Uterus (tissue), 3 donors: ENCODE measurements at regions not wholly inside any gene's neighbourhood (a gene's known extent, or its start where the extent isn't known, plus 50 kb on each side); places are given as distances from the start of the nearest gene placed in this dataset.

Experiments
- DNase-seq, 2 donors: peaks; one replicate each; pipeline ENCODE4 v3.0.0-alpha.2; 2019 to 2020
- H3K27ac ChIP-seq, 2 donors: fragments of 200-600 bp; sonication (generic); 1 replicate in 1 of 2; 2 replicates in 1 of 2; pipeline ENCODE4 v1.5.1; 2016 to 2018
- H3K27me3 ChIP-seq, 2 donors: fragments of 200-600 bp; sonication (generic); one replicate each; pipeline ENCODE4 v1.5.1; 2018 to 2019; ENCODE audit warnings: control low read depth in 1 of 2
- H3K36me3 ChIP-seq, 2 donors: fragments of 200-600 bp; sonication (generic); one replicate each; pipeline ENCODE4 v1.5.1; 2019; ENCODE audit warnings: control low read depth in 1 of 2
- H3K4me1 ChIP-seq, 2 donors: fragments of 200-600 bp; sonication (generic); one replicate each; pipeline ENCODE4 v1.5.1; 2018 to 2019; ENCODE audit warnings: control low read depth in 1 of 2
- H3K4me3 ChIP-seq, 2 donors: fragments of 200-600 bp; sonication (generic); 1 replicate in 1 of 2; 2 replicates in 1 of 2; pipeline ENCODE4 v1.5.1; 2018 to 2019; ENCODE audit warnings: mild to moderate bottlenecking in 1 of 2
- H3K9me3 ChIP-seq, 2 donors: fragments of 200-600 bp; sonication (generic); one replicate each; pipeline ENCODE4 v1.5.1; 2019; ENCODE audit warnings: control low read depth in 1 of 2
- POLR2A ChIP-seq, 2 donors: fragments of 450-650 bp; IDR thresholded peaks; one replicate each; pipeline ENCODE4 v1.6.1; 2016; ENCODE audit warnings: antibody characterized with exemption in 2 of 2, mild to moderate bottlenecking in 1 of 2, moderate library complexity in 1 of 2
- intact Hi-C: fragments of 100-400 bp; cut with DNase I; formaldehyde crosslinking; loops from one replicate; pipeline ENCODE4 v1.15.1; 2023; ENCODE audit warnings: low total_unique reads
- TF ChIP-seq, protein P1 (sequence below), 4 experiments: fragments of 200-600 bp in 2 of 4; fragments of 450-650 bp in 2 of 4; sonication (generic) in 2 of 4; IDR thresholded peaks; one replicate each; pipeline ENCODE4 v1.5.1; 2016 to 2019; ENCODE audit warnings: antibody characterized with exemption in 4 of 4, mild to moderate bottlenecking in 2 of 4, moderate library complexity in 1 of 4
- donor health status: DM: yes; HTN: yes; CAD: no.

DNA sequence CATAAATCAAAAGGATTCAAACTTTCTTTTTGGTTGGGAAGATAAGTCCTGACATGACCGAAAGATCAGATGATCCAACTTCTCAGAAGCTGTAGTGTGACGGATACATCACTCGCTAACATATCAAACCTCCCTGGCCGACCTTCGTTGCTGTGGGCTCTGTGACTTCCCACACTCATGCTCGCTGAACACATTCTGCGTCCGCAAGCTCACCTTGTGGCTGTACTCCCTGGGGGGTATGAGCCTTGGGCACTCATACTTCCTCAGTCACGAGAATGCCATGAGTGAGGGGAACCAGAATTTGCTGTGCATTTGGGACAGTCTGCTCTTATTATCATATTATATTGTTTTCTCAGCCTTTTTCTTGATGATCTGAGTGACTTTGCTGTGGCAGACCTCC is 105.4 kb downstream of the RWDD3 start:
- Histone ChIP-seq H3K9me3 (no peaks in the 10 kb centered on the region), H3K4me3 (no peak overlapping the region), H3K27me3 (no peaks in the 10 kb centered on the region), H3K27ac (no peak overlapping the region), H3K4me1 (no peaks in the 10 kb centered on the region), H3K36me3 (no peaks in the 10 kb centered on the region)
- no peak for DNase-seq
- TF ChIP-seq, protein P1, sequence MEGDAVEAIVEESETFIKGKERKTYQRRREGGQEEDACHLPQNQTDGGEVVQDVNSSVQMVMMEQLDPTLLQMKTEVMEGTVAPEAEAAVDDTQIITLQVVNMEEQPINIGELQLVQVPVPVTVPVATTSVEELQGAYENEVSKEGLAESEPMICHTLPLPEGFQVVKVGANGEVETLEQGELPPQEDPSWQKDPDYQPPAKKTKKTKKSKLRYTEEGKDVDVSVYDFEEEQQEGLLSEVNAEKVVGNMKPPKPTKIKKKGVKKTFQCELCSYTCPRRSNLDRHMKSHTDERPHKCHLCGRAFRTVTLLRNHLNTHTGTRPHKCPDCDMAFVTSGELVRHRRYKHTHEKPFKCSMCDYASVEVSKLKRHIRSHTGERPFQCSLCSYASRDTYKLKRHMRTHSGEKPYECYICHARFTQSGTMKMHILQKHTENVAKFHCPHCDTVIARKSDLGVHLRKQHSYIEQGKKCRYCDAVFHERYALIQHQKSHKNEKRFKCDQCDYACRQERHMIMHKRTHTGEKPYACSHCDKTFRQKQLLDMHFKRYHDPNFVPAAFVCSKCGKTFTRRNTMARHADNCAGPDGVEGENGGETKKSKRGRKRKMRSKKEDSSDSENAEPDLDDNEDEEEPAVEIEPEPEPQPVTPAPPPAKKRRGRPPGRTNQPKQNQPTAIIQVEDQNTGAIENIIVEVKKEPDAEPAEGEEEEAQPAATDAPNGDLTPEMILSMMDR (IDR thresholded peaks at IDR 0.05), result no peak
- TF ChIP-seq POLR2A (IDR thresholded peaks at IDR 0.05), result no peak
- intact Hi-C loops, result no loop called here

DNA sequence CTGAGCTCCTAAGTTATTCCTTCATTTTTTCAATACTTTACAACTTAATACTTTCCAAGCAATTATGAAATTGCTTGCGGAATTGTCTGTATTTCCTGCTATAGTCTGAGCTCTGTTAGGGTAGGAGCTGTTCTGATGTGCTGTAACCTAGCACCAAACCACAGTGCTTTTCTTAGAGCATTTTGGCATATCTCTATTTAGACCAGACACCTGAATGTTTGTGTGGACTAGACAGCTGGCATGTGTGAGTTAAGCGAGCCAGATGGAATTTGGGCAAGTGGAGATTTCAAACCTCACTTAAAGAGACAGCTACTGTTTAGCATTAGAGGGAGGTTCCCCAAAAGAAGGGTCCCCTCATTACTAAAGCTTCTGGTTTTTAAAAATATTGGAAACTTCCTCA is 106.1 kb downstream of the RWDD3 start:
- Histone ChIP-seq H3K9me3 (no peaks in the 10 kb centered on the region), H3K4me1 (no peaks in the 10 kb centered on the region), H3K36me3 (no peaks in the 10 kb centered on the region), H3K27me3 (no peaks in the 10 kb centered on the region), H3K27ac (no peak overlapping the region), H3K4me3 (no peak overlapping the region)
- no peak for DNase-seq
- intact Hi-C loops, result no loop called here
- TF ChIP-seq, protein P1 (IDR thresholded peaks at IDR 0.05), result no peak
- TF ChIP-seq POLR2A (IDR thresholded peaks at IDR 0.05), result no peak

DNA sequence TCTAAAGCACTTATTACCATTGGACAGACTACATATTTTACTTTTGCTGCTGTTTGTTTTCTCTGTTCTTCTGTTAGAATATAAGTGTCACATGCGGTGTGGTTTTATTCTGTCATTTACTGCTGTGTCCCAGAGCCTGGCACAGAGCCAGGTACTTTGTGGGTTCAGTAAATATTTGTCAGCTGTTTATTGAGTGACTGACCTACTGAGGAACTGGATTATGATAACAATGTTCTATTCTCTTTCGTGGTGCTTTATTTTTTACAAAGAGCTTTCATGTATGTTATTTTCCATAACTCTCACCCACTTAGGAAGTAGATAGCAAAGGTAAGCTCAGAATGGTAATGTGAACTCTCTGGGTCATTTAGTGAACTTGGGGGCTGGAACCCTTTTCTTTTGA is 118.8 kb downstream of the RWDD3 start:
- Histone ChIP-seq H3K9me3 (no peaks in the 10 kb centered on the region), H3K36me3 (no peaks in the 10 kb centered on the region), H3K4me1 (no peaks in the 10 kb centered on the region), H3K27me3 (no peaks in the 10 kb centered on the region), H3K4me3 (no peak overlapping the region), H3K27ac (no peak overlapping the region)
- intact Hi-C loops, result no loop called here
- no peak for TF ChIP-seq POLR2A (IDR thresholded peaks at IDR 0.05)
- TF ChIP-seq, protein P1 (IDR thresholded peaks at IDR 0.05), result no peak
- no peak for DNase-seq

DNA sequence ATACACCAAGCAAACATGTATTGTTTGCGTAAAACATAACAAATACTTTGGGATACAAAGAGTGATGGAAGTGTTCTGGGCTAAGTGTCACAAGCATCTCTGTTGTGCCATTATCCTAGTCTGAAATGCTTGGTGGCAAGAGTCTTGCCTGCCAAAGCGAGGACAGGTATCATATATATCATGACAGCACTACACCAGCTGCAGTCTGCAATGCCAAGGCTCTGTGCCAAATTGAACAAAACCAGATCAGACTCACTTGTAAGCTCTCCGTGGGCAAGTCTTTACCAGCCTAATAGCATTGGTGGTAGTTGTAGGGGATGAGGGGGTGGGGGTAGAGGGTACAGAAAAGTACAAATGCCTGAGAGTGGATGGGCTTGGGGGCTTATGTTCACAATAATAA is 119.2 kb downstream of the RWDD3 start:
- no peak overlapping the region for H3K27ac ChIP-seq

DNA sequence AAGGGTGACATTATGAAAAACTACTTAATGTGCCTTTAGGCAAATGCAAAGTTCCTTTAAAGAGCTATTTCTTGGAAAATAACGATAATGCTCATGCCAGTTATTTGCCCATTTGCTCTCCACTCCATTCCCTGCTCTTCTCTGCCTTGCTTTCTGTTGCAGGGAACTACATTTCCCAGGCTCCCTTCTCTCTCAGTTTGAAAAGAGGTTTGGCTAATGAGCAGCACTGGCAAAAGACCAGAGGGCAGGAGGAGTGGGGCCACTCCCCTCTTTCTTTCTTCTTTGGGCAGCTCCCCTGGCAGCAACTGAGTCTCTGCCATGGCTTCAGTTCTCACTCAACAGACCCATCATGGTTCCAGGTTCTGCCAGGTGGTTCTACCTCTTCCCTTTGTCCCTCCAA is 130.5 kb downstream of the RWDD3 start:
- Histone ChIP-seq H3K4me1 (no peaks in the 10 kb centered on the region), H3K36me3 (no peaks in the 10 kb centered on the region), H3K27ac (no peak overlapping the region), H3K27me3 (no peaks in the 10 kb centered on the region), H3K4me3 (no peak overlapping the region), H3K9me3 (no peaks in the 10 kb centered on the region)
- intact Hi-C loops, result no loop called here
- DNase-seq, result no peak
- no peak for TF ChIP-seq POLR2A (IDR thresholded peaks at IDR 0.05)
- TF ChIP-seq, protein P1 (IDR thresholded peaks at IDR 0.05), result no peak

More for the DNA sequence above, 119.2 kb downstream of the RWDD3 start:
- TF ChIP-seq POLR2A (IDR thresholded peaks at IDR 0.05), result no peak
- TF ChIP-seq, protein P1 (IDR thresholded peaks at IDR 0.05), result no peak
- Histone ChIP-seq H3K36me3 (no peaks in the 10 kb centered on the region), H3K4me1 (no peaks in the 10 kb centered on the region), H3K9me3 (no peaks in the 10 kb centered on the region), H3K4me3 (no peak overlapping the region), H3K27me3 (no peaks in the 10 kb centered on the region)
- intact Hi-C loops, result no loop called here
- no peak for DNase-seq
